ENCODE measurements at regions not wholly inside any gene's neighbourhood (a gene's known extent, or its start where the extent isn't known, plus 50 kb on each side); places are given as distances from the start of the nearest gene placed in this dataset.

DNA sequence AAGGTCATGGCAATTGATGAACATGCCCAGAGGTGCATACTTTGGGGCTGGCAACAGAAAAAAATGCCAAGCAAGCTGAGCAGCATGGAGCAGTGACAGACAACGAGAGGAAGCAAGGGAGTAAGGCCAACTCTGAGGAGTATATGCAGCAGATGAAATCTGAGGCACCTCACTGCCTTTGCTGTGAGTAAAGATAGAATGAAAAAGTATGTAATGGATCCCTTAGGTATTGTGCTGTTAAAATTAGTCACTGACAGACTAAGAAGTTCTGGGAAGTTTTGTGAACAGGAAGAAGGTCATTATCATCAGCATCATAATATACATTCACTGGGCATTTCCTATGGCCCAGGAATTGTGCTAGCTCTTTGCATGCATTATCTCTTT lies 269.9 kb downstream of the DUSP6 start:
- TF ChIP-seq, protein P1, sequence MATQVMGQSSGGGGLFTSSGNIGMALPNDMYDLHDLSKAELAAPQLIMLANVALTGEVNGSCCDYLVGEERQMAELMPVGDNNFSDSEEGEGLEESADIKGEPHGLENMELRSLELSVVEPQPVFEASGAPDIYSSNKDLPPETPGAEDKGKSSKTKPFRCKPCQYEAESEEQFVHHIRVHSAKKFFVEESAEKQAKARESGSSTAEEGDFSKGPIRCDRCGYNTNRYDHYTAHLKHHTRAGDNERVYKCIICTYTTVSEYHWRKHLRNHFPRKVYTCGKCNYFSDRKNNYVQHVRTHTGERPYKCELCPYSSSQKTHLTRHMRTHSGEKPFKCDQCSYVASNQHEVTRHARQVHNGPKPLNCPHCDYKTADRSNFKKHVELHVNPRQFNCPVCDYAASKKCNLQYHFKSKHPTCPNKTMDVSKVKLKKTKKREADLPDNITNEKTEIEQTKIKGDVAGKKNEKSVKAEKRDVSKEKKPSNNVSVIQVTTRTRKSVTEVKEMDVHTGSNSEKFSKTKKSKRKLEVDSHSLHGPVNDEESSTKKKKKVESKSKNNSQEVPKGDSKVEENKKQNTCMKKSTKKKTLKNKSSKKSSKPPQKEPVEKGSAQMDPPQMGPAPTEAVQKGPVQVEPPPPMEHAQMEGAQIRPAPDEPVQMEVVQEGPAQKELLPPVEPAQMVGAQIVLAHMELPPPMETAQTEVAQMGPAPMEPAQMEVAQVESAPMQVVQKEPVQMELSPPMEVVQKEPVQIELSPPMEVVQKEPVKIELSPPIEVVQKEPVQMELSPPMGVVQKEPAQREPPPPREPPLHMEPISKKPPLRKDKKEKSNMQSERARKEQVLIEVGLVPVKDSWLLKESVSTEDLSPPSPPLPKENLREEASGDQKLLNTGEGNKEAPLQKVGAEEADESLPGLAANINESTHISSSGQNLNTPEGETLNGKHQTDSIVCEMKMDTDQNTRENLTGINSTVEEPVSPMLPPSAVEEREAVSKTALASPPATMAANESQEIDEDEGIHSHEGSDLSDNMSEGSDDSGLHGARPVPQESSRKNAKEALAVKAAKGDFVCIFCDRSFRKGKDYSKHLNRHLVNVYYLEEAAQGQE (IDR thresholded peaks at IDR 0.05; ENCODE audit: low read depth), result no peak
- TF ChIP-seq ZBTB7A (IDR thresholded peaks at IDR 0.05; ENCODE audit: low read depth) (no peak), TEAD4 (IDR thresholded peaks at IDR 0.05) (no peak), RAD21 (IDR thresholded peaks at IDR 0.05; ENCODE audit: low read depth) (no peak), YY1 (IDR thresholded peaks at IDR 0.05; ENCODE audit: low read depth) (no peak), USF1 (IDR thresholded peaks at IDR 0.05) (no peak), TAF1 (IDR thresholded peaks at IDR 0.05; ENCODE audit: low read depth) (no peak)
